Gastroesophageal sphincter (tissue), 4 donors: ENCODE measurements at regions not wholly inside any gene's neighbourhood (a gene's known extent, or its start where the extent isn't known, plus 50 kb on each side); places are given as distances from the start of the nearest gene placed in this dataset.
"Not testable (repeated sequence)": the region's sequence is repeated elsewhere in the genome, so short reads cannot be mapped to it uniquely, and the experiment has no call there.

Source experiments
- ATAC-seq: fragments of 150-250 bp; one replicate; pipeline ENCODE4 v1.9.1; 2016; ENCODE audit warnings: mild to moderate bottlenecking, moderate library complexity
- H3K27ac ChIP-seq, 4 donors: fragments of 200-600 bp; sonication (generic) in 3 of 4; 1 replicate in 3 of 4; 2 replicates in 1 of 4; pipeline ENCODE4 v1.5.1; 2016 to 2019
- H3K27me3 ChIP-seq: fragments of 200-600 bp; sonication (generic); one replicate; pipeline ENCODE4 v1.5.1; 2019
- H3K36me3 ChIP-seq, 2 donors: fragments of 200-600 bp; sonication (generic); one replicate each; pipeline ENCODE4 v1.5.1; 2019; ENCODE audit warnings: control low read depth in 1 of 2
- H3K4me1 ChIP-seq, 3 donors: fragments of 200-600 bp; sonication (generic); 1 replicate in 2 of 3; 2 replicates in 1 of 3; pipeline ENCODE4 v1.5.1; 2016 to 2019; ENCODE audit warnings: control low read depth in 2 of 3
- H3K4me3 ChIP-seq, 2 donors: fragments of 200-600 bp; sonication (generic); one replicate each; pipeline ENCODE4 v1.5.1; 2019; ENCODE audit warnings: mild to moderate bottlenecking in 1 of 2, moderate library complexity in 1 of 2
- H3K9me3 ChIP-seq, 3 donors: fragments of 200-600 bp; sonication (generic); one replicate each; pipeline ENCODE4 v1.5.1; 2017 to 2019; ENCODE audit warnings: control low read depth in 2 of 3
- EP300 ChIP-seq: sonication (generic); formaldehyde crosslinking; IDR thresholded peaks from one replicate; pipeline ENCODE4 v1.6.1; 2017; ENCODE audit warnings: antibody characterized with exemption, mild to moderate bottlenecking
- POLR2A ChIP-seq, 2 donors: fragments of 450-650 bp; IDR thresholded peaks; one replicate each; pipeline ENCODE4 v1.6.1; 2017; ENCODE audit warnings: antibody characterized with exemption in 2 of 2, mild to moderate bottlenecking in 2 of 2, moderate library complexity in 1 of 2
- POLR2AphosphoS5 ChIP-seq: sonication (generic); formaldehyde crosslinking; IDR thresholded peaks from one replicate; pipeline ENCODE4 v1.6.1; 2017; ENCODE audit warnings: antibody characterized with exemption
- WGBS, 2 donors: methylation state at CpG; one replicate each; pipeline ENCODE4 v1.1.5; 2018; ENCODE audit warnings: low coverage in 1 of 2; 5-methylcytosine and 5-hydroxymethylcytosine counted together
- TF ChIP-seq, protein P1 (sequence below), 4 experiments: fragments of 200-600 bp in 2 of 4; fragments of 450-650 bp in 2 of 4; sonication (generic) in 1 of 4; IDR thresholded peaks; one replicate each; pipeline ENCODE4 v1.5.1; 2017 to 2019; ENCODE audit warnings: antibody characterized with exemption in 4 of 4, mild to moderate bottlenecking in 2 of 4, moderate library complexity in 2 of 4

DNA sequence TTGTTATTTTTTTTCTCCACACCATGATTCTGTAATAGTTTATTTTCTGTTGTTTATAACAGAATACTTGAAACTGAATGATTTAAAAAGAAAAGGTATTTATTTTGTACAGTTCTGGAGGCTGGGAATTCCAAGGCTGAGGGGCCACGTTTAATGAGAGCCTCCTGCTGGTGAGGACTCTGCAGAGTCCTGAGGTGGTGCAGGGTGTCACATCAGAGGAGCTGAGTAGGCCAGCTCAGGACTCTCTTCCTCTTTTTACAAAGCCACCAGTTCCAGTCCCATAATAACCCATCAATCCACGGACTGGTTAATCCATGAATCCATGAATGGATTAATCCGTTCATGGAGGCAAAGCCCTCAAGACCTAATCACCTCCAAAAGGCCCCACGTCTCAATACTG, 71.6 kb downstream of the TFAP2A start:
- Histone ChIP-seq H3K36me3 (no peaks in the 10 kb centered on the region), H3K4me1 (no peaks in the 10 kb centered on the region), H3K27ac (no peak overlapping the region), H3K27me3 (peaks cover 22% of the 10 kb centered on the region), H3K4me3 (no peak overlapping the region), H3K9me3 (no peaks in the 10 kb centered on the region)
- WGBS, 2 donors, result 55 to 66% methylated on average over 2 to 3 of the region's 4 CpGs
- TF ChIP-seq POLR2A (IDR thresholded peaks at IDR 0.05) (no peak), EP300 (no peak), POLR2AphosphoS5 (no peak)
- TF ChIP-seq, protein P1, sequence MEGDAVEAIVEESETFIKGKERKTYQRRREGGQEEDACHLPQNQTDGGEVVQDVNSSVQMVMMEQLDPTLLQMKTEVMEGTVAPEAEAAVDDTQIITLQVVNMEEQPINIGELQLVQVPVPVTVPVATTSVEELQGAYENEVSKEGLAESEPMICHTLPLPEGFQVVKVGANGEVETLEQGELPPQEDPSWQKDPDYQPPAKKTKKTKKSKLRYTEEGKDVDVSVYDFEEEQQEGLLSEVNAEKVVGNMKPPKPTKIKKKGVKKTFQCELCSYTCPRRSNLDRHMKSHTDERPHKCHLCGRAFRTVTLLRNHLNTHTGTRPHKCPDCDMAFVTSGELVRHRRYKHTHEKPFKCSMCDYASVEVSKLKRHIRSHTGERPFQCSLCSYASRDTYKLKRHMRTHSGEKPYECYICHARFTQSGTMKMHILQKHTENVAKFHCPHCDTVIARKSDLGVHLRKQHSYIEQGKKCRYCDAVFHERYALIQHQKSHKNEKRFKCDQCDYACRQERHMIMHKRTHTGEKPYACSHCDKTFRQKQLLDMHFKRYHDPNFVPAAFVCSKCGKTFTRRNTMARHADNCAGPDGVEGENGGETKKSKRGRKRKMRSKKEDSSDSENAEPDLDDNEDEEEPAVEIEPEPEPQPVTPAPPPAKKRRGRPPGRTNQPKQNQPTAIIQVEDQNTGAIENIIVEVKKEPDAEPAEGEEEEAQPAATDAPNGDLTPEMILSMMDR (IDR thresholded peaks at IDR 0.05), result no peak
- ATAC-seq, result no peak

DNA sequence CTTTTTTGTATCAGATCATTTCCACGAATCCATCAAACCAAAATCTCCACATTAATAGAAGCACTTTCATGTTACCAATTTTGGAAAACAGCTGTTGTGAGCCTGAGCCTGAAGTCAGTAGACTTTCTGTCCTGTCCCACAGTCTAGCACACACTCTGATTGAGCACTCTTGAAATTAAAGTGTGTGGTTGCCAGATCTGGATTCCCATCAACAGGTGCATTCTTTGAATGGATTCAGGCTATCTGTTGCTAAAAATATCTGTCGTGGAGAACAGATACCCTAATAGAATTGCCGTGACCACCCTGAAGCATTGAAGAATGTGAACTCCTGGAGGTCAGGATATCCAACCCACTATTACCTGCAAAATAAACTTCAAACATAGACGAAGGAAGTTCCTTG, 73.3 kb downstream of the TFAP2A start:
- WGBS, 2 donors, result 59% methylated on average over 4 of the region's 4 CpGs; no CpG with 5 or more reads in 1 of the 2 donors
- Histone ChIP-seq H3K36me3 (no peaks in the 10 kb centered on the region), H3K9me3 (no peaks in the 10 kb centered on the region), H3K27ac (no peak overlapping the region), H3K4me3 (no peak overlapping the region), H3K27me3 (peaks cover 18% of the 10 kb centered on the region), H3K4me1 (no peaks in the 10 kb centered on the region)
- TF ChIP-seq EP300, result no peak
- TF ChIP-seq POLR2A (IDR thresholded peaks at IDR 0.05), result no peak
- no peak for TF ChIP-seq POLR2AphosphoS5
- TF ChIP-seq, protein P1 (IDR thresholded peaks at IDR 0.05), result no peak
- no peak for ATAC-seq

DNA sequence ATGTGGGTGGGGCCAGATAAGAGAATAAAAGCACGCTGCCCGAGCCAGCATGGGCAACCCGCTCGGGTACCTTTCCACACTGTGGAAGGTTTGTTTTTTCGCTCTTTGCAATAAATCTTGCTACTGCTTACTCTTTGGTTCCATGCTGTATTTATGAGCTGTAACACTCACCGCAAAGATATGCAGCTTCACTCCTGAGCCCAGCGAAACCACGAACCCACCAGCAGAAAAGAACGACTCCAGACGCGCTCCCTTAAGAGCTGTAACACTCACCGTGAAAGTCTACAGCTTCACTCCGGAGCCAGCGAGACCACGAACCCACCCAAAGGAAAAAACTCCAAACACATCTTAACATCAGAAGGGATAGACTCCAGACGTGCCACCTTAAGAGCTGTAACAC, 76.7 kb downstream of the TFAP2A start:
- no peak overlapping the region for H3K4me3 ChIP-seq
- H3K27ac ChIP-seq, result no peak overlapping the region
- WGBS, 2 donors, result 60 to 88% methylated on average over 2 to 6 of the region's 16 CpGs
- no peak for TF ChIP-seq EP300
- TF ChIP-seq POLR2A (IDR thresholded peaks at IDR 0.05), result no peak
- TF ChIP-seq, protein P1 (IDR thresholded peaks at IDR 0.05), result no peak
- TF ChIP-seq POLR2AphosphoS5, result no peak
- peaks cover 18% of the 10 kb centered on the region for H3K27me3 ChIP-seq
- H3K9me3 ChIP-seq, result no peaks in the 10 kb centered on the region
- no peaks in the 10 kb centered on the region for H3K36me3 ChIP-seq
- ATAC-seq, result no peak
- no peaks in the 10 kb centered on the region for H3K4me1 ChIP-seq

DNA sequence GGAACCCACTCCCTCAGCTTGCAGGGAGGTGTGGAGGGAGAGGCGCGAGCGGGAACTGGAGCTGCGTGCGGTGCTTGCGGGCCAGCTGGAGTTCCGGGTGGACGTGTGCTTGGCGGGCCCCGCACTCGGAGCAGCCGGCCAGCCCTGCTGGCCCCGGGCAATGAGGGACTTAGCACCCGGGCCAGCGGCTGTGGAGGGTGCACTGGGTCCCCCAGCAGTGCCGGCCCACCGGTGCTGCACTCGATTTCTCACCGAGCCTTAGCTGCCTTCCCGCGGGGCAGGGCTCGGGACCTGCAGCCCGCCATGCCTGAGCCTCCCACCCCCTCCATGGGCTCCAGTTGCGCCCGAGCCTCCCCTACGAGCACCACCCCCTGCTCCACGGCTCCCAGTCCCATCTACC, 77.5 kb downstream of the TFAP2A start:
- not testable (repeated sequence) for H3K27ac ChIP-seq, H3K4me1 ChIP-seq, H3K4me3 ChIP-seq, H3K9me3 ChIP-seq, H3K36me3 ChIP-seq, ATAC-seq
- peaks cover 18% of the 10 kb centered on the region for H3K27me3 ChIP-seq
- no CpG with 5 or more reads among the region's 27 CpGs for WGBS, 2 donors

DNA sequence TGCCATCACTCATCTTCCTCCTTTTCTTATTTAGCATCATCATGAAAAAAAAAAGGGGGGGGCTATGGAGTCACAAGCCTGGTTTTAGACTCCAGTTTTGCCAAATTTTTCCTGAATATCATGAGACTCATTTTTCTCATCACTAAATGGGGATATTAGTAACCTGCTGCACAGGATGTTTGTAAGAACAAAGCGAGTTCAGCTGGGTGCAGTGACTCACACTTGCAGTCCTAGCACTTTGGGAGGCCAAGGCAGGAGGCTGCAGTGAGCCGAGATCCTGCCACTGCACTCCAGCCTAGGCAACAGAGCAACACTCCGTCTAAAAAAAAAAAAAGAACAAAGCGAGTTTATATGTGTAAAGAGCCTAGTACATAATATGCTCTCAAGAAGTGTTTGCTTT, 82.8 kb downstream of the TFAP2A start:
- Histone ChIP-seq H3K27me3 (no peaks in the 10 kb centered on the region), H3K4me3 (no peak overlapping the region), H3K9me3 (no peaks in the 10 kb centered on the region), H3K36me3 (no peaks in the 10 kb centered on the region), H3K4me1 (no peaks in the 10 kb centered on the region), H3K27ac (no peak overlapping the region)
- TF ChIP-seq EP300 (no peak), POLR2A (IDR thresholded peaks at IDR 0.05) (no peak), POLR2AphosphoS5 (no peak)
- TF ChIP-seq, protein P1 (IDR thresholded peaks at IDR 0.05), result no peak
- 66 to 79% methylated on average over 4 of the region's 4 CpGs for WGBS, 2 donors
- no peak for ATAC-seq
